Fibroblast of villous mesenchyme (primary cell): ENCODE measurements at regions not wholly inside any gene's neighbourhood (a gene's known extent, or its start where the extent isn't known, plus 50 kb on each side); places are given as distances from the start of the nearest gene placed in this dataset.

Experiments used
- DNase-seq: peaks from one replicate; pipeline ENCODE4 v3.0.0-alpha.2; 2010; ENCODE audit warnings: low read depth
- H3K4me3 ChIP-seq: 2 replicates; pipeline ENCODE4 v1.5.1; 2011; ENCODE audit warnings: low read depth, mild to moderate bottlenecking, low read length
- TF ChIP-seq, protein P1 (sequence below): IDR thresholded peaks from 2 replicates; pipeline ENCODE4 v1.5.1; 2012; ENCODE audit warnings: low read depth, mild to moderate bottlenecking, low read length; ENCODE audit not compliant: insufficient read depth

DNA sequence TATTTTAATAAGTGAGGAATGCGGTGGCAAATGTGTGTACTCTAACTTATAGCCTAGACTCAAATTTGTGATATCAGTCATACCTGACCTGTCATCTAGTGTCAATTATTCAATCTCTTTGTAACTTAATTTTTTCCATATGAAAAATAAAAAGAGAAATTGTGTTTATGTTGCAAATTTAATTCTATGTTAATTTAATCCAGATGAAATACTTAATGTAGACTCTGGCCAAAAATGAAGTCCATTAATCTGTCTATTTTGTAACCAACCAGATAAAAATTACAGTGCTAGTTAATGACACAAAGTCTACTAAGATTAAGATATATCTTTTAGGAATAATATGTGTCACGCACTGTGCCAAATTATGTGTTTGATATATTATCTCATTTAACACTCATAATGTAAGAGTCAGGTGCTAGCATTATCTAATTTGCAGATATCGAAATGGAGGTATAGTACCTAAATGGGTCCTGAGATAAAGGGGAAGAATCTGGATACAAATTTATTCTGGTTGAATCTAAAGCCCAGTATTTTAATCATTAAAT is 712.1 kb downstream of the KCTD16 start:
- H3K4me3 ChIP-seq = no peak overlapping the region
- TF ChIP-seq, protein P1, sequence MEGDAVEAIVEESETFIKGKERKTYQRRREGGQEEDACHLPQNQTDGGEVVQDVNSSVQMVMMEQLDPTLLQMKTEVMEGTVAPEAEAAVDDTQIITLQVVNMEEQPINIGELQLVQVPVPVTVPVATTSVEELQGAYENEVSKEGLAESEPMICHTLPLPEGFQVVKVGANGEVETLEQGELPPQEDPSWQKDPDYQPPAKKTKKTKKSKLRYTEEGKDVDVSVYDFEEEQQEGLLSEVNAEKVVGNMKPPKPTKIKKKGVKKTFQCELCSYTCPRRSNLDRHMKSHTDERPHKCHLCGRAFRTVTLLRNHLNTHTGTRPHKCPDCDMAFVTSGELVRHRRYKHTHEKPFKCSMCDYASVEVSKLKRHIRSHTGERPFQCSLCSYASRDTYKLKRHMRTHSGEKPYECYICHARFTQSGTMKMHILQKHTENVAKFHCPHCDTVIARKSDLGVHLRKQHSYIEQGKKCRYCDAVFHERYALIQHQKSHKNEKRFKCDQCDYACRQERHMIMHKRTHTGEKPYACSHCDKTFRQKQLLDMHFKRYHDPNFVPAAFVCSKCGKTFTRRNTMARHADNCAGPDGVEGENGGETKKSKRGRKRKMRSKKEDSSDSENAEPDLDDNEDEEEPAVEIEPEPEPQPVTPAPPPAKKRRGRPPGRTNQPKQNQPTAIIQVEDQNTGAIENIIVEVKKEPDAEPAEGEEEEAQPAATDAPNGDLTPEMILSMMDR = no peak
- DNase-seq = no peak

DNA sequence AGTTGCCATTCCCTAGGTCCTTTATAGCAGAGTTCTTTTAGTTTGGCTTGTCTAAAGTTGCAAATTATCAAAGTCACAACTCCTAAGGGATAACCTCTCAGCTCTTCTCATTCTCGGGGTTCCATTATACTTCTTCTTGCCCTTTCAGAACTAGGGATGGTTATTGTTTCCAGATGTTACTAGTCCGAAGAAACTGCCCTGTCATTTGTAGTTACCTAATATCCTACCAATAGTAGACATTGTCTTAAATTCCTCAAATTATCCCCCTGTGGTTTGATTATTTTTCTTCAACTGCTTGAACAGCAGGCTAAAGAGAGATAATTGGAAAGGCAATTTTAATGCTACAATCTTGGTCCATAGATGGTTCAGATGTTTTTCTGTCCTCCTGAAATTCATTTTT is 709.8 kb downstream of the KCTD16 start:
- TF ChIP-seq, protein P1 = no peak
- no peak for DNase-seq
- no peak overlapping the region for H3K4me3 ChIP-seq

DNA sequence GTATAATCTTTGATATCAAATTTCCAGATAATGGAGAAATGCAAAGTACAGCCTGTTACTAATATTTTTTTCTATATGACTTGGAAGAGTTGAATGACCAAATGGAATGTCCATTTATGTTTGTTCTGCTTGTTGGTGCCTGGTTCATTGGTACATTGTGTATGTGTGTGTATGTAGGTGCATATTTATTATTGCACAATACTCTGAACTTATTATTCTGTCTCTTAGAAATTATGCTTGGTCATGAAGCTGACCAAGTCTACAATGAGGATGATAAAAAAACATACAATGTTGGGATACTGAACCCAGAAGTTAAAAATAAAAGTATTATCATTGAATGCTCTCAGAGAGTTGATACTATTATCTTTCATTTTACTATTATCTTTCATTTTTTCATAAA is 706.3 kb downstream of the KCTD16 start:
- TF ChIP-seq, protein P1 = no peak
- no peak overlapping the region for H3K4me3 ChIP-seq
- no peak for DNase-seq

DNA sequence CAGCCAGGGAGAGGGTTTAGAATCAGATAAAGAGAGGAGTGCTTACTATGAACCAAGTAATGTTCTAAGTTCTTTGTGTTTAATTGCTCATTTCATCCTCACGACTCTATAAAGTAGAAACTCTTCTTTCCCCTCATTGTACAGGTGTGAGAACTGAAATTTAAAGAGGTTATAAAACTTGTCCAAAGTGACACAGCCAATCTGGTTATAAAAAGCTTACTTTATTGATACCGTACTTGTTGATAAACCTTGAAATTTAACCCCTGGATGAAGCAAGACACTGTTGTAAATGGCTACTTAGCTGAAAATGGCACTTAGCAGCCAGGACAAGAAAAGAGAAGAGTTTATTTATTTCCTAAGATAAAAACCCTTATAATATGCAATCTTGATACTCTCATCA is 702.4 kb downstream of the KCTD16 start:
- H3K4me3 ChIP-seq = no peak overlapping the region
- TF ChIP-seq, protein P1 = no peak
- DNase-seq = no peak

DNA sequence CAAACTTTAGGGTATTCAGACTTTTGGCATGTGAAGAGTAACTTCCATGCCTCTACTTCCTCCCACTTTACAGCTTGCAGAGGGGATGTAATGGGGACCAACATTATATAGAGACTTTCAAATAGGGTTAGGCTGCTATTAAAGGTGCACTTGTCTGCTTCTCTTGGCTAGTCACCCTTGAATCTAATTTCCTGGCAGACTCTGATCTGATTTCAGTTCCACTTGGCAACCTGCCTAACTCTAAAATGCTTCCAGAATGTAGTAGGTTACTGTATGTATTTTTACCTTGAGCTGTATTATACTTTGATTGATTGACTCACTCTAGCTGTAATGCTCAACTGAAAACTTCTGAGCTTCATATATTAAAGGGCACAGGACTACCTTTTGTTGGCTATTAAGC is 693.4 kb downstream of the KCTD16 start:
- DNase-seq = no peak
- TF ChIP-seq, protein P1 = no peak
- no peak overlapping the region for H3K4me3 ChIP-seq

DNA sequence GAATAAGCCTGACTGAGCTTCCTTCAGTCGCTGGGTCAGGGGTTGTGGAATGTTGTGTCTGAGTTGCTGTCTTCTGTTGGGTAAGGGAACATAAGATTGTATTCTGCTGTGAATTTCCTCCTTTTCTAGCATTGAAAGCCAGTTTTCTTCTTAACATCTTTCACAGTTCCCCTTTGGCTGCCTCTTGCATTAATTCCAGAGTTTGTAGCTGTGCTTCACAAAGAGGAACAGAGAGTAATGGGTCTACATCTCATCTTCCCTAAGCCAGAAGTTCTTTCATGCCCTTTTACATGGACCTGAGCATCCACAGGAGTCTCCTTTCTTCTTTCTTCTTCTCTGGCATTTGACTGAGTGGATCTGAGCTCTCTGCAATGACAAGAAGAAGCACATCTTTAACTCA is 686.8 kb downstream of the KCTD16 start:
- TF ChIP-seq, protein P1 = no peak
- DNase-seq = no peak
- no peak overlapping the region for H3K4me3 ChIP-seq

- TF ChIP-seq, protein P1 = no peak
- DNase-seq = peak; percentile 2
- H3K4me3 ChIP-seq = no peak overlapping the region
These were observed 673.4 kb downstream of the KCTD16 start for GRCh38 chr5:144844086-144844485.
